KG1 (cell line): ENCODE measurements at regions not wholly inside any gene's neighbourhood (a gene's known extent, or its start where the extent isn't known, plus 50 kb on each side); places are given as distances from the start of the nearest gene placed in this dataset.
"Not testable (repeated sequence)": the region's sequence is repeated elsewhere in the genome, so short reads cannot be mapped to it uniquely, and the experiment has no call there.

Experiments
- DNase-seq: peaks from one replicate; lab custom pipeline; 2025; lab: John Stamatoyannopoulos, UW

GRCh38 chr10:3932597-3933375 lies 147.8 kb upstream of the KLF6 start:
- no peak for DNase-seq

GRCh38 chr10:3931901-3932300 lies 146.9 kb upstream of the KLF6 start:
- DNase-seq = no peak

DNA sequence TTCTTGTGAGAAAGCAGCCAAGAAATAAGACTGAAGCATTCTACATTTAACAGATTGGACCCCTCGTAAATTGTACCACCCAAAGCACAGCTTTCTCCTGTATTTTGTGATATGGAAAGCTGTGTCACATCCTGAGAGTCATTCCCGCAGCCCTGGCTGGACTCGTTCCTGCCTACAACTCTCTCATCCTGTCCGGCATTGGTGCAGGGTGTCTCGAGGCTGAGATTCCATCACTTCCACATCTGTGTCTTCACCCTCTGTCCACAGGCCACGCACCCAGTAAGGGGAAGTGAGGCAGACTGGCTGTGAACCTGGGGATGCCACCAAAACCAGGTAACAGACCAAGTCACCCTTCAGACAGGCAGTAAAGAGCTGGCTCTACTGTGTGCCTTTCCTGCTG lies 146.2 kb upstream of the KLF6 start:
- no peak for DNase-seq

DNA sequence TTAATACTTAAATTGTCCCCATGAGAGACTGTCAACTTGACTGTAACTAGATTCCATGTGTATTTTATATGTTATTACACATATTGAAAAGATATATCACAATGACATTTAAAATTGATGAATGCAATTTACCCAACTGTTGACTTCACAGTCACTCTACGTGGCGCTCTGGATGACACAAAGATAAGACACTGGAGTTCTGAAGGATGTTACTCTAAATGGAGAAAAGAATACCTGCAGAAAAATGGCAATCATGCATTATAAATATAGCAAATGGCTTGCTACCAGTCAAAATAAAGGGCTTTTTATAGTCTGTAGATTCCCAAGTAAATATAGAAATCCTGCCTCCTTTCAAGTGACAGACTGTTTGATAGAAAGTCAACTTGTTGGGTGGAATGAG lies 143.6 kb upstream of the KLF6 start:
- no peak for DNase-seq

DNA sequence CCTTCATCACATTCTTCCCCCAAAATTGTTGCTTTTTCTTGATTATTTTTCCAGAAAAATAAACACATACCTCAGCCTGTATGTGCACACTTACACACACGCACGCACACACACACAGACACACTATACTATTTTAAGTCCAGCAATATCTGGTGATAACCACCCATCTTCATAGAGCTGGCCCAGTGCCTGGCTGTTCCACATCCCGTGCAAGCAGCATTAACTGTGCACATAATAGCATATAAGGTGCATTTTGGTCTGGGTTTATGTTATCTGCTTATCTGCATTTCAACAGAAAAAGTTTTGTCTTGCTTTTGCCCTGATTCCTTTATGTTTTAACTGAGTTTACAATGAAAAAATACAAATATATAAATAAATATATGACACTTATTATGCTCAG lies 143.1 kb upstream of the KLF6 start:
- DNase-seq = no peak

DNA sequence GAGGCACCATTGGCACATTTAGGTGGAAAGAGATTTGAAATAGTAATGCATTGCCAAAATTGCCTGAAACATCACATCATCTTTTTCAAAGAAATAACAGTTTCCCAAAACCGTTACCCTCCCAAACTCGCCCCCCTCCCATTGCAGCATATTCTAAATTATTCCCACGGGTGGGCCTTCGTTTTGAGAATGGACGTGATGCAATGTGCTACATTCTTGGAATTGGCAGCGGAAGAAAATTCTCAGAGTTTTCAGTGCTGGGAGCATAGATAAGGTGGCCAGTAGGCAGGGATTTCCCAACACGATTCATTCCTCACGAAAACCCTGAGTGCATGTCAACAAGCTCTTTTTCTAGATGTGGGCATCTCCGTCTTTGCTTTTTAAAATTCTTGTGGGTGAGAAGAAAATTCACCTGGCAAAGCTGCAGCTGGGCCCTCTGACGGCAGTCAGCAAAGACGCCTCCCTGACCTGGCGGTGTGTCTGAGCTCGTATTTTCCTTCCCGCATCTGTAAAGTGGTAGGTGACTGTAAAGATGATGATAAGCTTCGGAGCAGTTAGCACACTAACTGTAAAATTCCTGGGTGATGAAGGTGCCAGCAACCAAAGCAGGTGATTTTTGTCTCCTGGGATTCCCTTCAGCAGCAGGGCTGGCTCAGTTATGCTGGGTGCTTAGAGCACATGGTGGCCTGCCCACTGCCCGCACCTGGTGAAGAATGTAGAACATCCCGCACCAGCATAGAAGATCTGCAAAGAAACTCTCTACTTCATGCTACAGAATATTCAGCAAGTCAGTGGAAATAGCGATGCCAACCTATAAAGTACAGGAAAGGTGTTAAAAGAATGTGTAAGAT lies 141.9 kb upstream of the KLF6 start:
- DNase-seq = no peak

DNA sequence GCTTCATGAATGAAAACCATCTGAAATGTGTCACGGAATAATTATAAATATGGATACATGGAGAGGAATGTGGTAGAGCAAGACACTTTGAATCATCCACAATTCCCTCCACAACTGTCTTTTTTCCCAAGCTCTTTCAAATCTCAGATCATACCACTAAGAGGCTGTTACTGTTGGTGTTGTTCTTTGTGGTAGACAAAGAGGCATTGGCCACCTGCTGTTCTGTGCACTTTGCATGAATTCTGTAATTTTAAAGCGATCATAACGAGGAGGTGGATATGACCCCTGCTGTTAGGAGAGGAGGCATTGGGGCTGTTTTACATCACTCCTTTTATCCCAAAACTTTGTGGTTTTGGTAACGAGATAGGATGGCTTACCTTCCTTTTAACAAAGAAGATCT lies 141.2 kb upstream of the KLF6 start:
- no peak for DNase-seq

GRCh38 chr10:3925184-3925583 lies 140.2 kb upstream of the KLF6 start:
- no peak for DNase-seq

DNA sequence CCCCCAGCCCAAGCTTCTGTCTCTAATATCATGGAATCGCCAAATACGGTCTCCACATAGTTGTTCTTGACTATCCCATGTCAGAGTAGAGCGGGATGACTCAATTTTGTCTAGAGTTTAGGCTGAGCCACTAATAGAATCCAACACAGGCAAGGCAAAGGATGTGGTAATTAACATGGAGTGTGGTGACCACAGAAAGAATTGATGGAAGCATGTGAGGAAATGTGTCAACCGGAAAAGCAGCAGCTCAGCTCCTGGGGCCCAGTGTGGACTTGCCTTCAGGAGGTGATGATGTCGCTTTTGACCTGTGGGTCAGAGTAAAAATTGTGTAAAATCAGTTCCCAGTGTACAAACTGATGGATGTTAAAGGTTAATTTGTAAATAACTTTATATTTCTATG lies 139.3 kb upstream of the KLF6 start:
- no peak for DNase-seq

GRCh38 chr10:3923033-3923432 lies 138.0 kb upstream of the KLF6 start:
- no peak for DNase-seq

DNA sequence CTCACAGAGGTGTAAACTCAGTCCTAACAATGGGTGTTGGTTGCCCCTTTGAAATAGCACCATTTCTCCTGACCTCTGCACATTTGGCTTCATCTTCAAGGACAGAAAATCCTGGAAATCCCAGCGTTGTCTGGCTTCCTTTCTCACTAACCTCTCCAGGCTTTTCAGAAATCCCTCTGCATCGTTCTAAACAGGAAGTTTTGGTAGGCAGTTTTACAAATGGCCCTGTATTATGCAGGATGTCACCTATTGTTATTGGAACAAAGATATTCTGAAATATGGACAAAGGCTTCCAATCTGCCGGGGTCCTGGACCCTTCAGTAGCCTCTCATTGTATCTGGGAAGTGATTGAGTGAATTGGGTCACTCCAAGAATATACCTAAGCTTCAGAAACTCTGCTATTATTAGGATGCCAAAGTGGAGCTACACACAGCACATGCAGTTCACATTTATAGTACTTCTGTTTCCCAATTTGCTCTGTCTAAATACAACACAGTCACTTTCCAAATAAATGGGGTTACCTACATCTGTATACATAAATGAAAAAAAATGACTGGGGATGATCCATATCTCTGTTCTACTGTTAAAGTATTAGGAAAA lies 134.8 kb upstream of the KLF6 start:
- no peak for DNase-seq

DNA sequence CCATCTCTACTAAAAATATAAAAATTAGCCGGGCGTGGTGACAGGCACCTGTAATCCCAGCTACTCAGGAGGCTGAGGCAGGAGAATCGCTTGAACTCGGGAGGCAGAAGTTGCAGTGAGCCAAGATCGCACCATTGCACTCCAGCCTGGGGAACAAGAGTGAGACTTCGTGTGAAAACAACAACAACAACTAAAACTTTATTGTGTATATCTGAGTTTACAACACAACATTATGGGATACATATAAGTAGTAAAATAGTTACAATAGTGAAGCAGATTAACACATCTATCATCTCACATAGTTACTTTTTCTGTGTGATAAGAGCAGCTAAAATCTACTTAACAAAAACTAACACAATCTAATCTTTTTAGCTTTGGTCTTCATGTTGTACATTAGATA lies 132.4 kb upstream of the KLF6 start:
- DNase-seq = not testable (repeated sequence)

GRCh38 chr10:3914733-3915132 lies 129.7 kb upstream of the KLF6 start:
- no peak for DNase-seq

DNA sequence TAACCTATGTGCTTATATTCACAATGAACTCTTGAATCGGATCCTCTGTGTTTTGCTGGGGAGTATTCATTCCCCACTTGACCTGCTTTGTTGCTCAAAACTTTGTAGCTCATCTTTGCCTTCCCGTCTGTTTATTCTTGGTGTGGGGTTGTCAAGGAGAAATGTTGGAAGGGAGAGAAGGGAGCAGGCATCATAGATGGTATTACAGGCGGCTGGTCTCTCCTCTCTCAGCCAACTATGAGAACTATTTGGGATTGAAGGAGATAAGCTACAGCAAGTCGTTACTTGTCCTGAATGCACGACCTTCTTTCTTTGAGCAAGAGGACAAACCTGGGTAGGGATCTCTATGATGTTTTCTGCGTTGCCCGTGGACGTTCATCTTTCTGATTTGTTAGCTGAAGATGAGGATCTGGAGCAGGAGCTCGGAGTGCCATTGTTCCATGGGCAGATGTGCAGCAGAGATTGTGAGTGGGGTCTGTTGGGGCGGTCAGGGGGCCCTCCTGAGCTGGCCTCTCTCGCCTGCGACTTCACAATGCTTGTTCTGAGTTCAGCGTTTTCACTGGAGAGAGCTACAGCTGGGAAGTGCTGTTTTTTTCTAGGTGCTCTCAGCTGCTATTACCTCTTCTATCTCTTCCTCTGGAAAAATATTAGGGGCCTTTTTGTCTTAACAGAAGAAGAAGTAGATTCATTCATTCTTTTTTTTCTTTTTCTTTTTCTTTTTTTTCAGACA lies 126.9 kb upstream of the KLF6 start:
- no peak for DNase-seq

GRCh38 chr10:3911241-3911640 lies 126.2 kb upstream of the KLF6 start:
- DNase-seq = no peak

- DNase-seq = no peak
Measured at GRCh38 chr10:3909339-3909738, 124.3 kb upstream of the KLF6 start.

GRCh38 chr10:3908183-3908582 lies 123.2 kb upstream of the KLF6 start:
- DNase-seq = no peak

DNA sequence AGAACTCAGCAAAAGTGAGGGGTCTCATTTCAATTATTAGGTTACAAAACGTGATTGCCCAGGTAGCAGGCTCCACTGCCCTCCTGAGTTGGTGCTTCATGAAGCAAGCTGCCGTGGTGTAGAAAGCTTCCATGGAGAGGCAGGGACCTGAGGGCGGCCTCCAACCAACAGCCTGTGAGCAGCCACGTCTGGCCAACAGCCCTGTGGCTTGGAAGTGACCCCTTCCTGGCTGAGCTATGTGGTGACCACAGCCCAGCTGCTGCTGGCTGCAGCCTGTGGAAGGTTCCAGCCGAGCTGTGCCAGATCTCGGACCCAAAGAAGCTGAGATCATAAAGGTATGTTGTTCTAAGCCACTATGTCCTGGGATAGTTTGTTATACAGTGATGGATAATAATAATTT lies 122.5 kb upstream of the KLF6 start:
- DNase-seq = no peak

- no peak for DNase-seq
Measured at GRCh38 chr10:3906511-3907111, 121.6 kb upstream of the KLF6 start.

DNA sequence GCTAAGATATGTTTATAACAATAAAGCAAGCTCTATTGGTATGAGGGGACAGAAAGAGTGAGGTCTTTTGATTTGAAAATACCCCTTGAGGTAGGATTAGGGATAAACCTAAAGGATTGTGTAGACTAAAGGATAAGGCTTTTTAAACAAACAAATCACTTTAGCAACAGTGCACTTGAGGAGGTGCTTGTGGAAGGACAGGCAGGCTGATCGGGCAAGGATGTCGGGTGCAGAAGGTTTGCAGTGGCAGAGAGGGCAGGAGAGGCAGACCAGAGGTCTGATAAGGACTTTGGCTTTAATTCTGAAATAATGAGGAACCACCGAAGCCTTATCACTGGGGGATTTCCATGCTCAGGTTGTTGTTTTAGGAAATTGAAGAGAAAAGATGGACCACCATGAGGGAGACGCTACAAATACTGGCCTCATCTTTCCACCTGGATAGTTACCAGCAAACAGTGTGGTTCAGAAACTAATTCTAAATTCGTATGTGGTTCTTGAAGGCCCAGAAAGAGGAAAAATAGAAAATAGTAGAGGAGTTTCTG lies 119.5 kb upstream of the KLF6 start:
- DNase-seq = no peak

DNA sequence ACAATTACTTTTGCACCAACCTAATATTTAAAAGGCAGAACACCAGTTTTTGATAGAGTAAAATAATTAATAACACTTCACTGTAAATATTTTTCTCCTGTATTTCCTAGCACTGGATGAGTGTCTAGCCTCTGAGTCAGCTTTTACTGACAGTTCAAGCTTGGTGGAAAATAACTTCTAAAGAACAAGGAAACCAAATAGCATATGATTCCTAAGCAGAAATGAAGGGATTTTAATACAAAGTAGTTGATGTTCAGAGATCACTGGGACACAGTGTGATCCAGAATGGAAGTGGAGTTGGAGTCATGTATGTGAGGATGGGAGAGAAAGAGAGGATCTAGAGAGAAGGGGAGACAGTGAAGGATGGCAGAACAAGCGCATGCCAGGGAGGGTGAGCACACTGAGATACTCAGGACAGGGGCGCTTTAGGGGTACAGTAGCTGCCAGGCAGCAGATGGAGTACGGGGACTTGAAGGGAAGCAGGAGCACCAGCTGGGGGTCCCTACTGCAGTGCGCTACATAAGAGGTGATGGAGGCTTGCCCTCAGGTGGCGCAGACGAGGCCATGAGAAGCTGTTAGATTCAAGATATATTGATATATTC lies 117.9 kb upstream of the KLF6 start:
- DNase-seq = no peak
